GM23338 (cell line): ENCODE measurements at regions not wholly inside any gene's neighbourhood (a gene's known extent, or its start where the extent isn't known, plus 50 kb on each side); places are given as distances from the start of the nearest gene placed in this dataset.

Experiments used
- CREB1 ChIP-seq: fragments of 250-450 bp; sonication (Bioruptor Pico); IDR thresholded peaks from 2 replicates; pipeline ENCODE4 v1.5.0; 2020; ENCODE audit warnings: low read depth, mild to moderate bottlenecking, moderate library complexity
- CTCF ChIP-seq, 2 experiments: fragments of 200-600 bp in 1 of 2; sonication (generic) in 1 of 2; conservative IDR thresholded peaks; 2 replicates each; pipeline versions ENCODE4 v1.5.1 to v1.6.1; 2016 to 2017; ENCODE audit warnings: antibody characterized with exemption in 2 of 2, low read depth in 2 of 2, mild to moderate bottlenecking in 2 of 2, moderate library complexity in 1 of 2
- EZH2 ChIP-seq: fragments of 200-600 bp; sonication (generic); IDR thresholded peaks from one replicate; pipeline ENCODE4 v1.8.0; 2017; ENCODE audit warnings: antibody characterized with exemption, mild to moderate bottlenecking, low read depth; ENCODE audit not compliant: unreplicated experiment
- EZH2phosphoT487 ChIP-seq: fragments of 200-600 bp; sonication (generic); IDR thresholded peaks from one replicate; pipeline ENCODE4 v1.8.1; 2018; ENCODE audit warnings: antibody characterized with exemption; ENCODE audit not compliant: unreplicated experiment
- JUNB ChIP-seq: IDR thresholded peaks from one replicate; pipeline ENCODE4 v1.6.1; 2016; ENCODE audit warnings: antibody characterized with exemption; ENCODE audit not compliant: unreplicated experiment
- NANOG ChIP-seq: IDR thresholded peaks from 2 replicates; pipeline ENCODE4 v1.6.1; 2016; ENCODE audit warnings: antibody characterized with exemption, borderline replicate concordance
- POLR2AphosphoS5 ChIP-seq: IDR thresholded peaks from 2 replicates; pipeline ENCODE4 v1.6.1; 2016; ENCODE audit warnings: antibody characterized with exemption, low read depth
- REST ChIP-seq: IDR thresholded peaks from one replicate; pipeline ENCODE4 v1.6.1; 2018; ENCODE audit warnings: antibody characterized with exemption; ENCODE audit not compliant: unreplicated experiment
- STAT1 ChIP-seq: IDR thresholded peaks from one replicate; pipeline ENCODE4 v1.6.1; 2016; ENCODE audit warnings: antibody characterized with exemption; ENCODE audit not compliant: unreplicated experiment
- TF ChIP-seq, protein P1 (sequence below): IDR thresholded peaks from 2 replicates; pipeline ENCODE4 v1.6.1; 2016; ENCODE audit warnings: antibody characterized with exemption

DNA sequence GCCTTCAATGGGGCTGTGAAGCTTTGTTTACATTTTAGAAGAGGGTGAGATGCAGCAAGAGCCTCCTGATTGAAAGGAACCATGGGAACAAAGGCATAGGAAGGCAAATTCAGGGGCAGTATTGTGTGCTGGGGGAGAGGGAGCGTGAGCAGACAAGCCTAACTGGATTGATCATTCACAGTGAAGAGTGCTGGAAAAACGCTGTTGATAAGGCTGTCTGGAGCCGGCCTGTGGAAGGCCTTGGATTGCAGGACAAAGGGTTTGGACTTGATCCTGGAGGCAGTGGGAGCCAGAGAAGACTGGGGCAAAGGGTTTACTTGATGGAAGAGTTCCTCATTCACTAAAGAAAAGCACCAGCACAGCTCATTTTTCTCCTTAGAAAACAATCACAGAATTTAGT, 160.5 kb downstream of the PAH start:
- no peak for TF ChIP-seq POLR2AphosphoS5
- TF ChIP-seq CTCF (conservative IDR thresholded peaks at IDR 0.05; ENCODE audit: low read depth in 2 of 2) = no peak
- TF ChIP-seq EZH2 = no peak
- no peak for TF ChIP-seq JUNB
- TF ChIP-seq CREB1 (CRISPR knock-in tag) = no peak
- TF ChIP-seq REST = no peak
- TF ChIP-seq, protein P1, sequence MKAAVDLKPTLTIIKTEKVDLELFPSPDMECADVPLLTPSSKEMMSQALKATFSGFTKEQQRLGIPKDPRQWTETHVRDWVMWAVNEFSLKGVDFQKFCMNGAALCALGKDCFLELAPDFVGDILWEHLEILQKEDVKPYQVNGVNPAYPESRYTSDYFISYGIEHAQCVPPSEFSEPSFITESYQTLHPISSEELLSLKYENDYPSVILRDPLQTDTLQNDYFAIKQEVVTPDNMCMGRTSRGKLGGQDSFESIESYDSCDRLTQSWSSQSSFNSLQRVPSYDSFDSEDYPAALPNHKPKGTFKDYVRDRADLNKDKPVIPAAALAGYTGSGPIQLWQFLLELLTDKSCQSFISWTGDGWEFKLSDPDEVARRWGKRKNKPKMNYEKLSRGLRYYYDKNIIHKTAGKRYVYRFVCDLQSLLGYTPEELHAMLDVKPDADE = no peak
- TF ChIP-seq EZH2phosphoT487 = no peak
- no peak for TF ChIP-seq NANOG
- no peak for TF ChIP-seq STAT1
